H1 (cell line): ENCODE measurements at regions not wholly inside any gene's neighbourhood (a gene's known extent, or its start where the extent isn't known, plus 50 kb on each side); places are given as distances from the start of the nearest gene placed in this dataset.

Experiments used
- CHD1 ChIP-seq: IDR thresholded peaks from 2 replicates; pipeline ENCODE4 v1.6.1; 2012; ENCODE audit warnings: low read depth, low read length, improper control_type of control experiment
- GTF2F1 ChIP-seq: IDR thresholded peaks from 2 replicates; pipeline ENCODE4 v1.6.1; 2012; ENCODE audit warnings: low read depth, low read length, improper control_type of control experiment, borderline replicate concordance
- JUND ChIP-seq: IDR thresholded peaks from 2 replicates; pipeline ENCODE4 v1.6.1; 2011; ENCODE audit warnings: mild to moderate bottlenecking, improper control_type of control experiment, low read length
- POLR2A ChIP-seq, 2 experiments: IDR thresholded peaks; 1 replicate in 1 of 2; 2 replicates in 1 of 2; pipeline ENCODE4 v1.6.1; 2011; ENCODE audit warnings: low read depth in 2 of 2, low read length in 2 of 2, mild to moderate bottlenecking in 2 of 2; ENCODE audit errors: control extremely low read depth in 1 of 2
- RAD21 ChIP-seq, 2 experiments: IDR thresholded peaks in 1 of 2; conservative IDR thresholded peaks in 1 of 2; 2 replicates each; pipeline ENCODE4 v1.6.1; 2011; ENCODE audit warnings: low read depth in 2 of 2, low read length in 2 of 2, improper control_type of control experiment in 1 of 2, inconsistent platforms in 1 of 2, mild to moderate bottlenecking in 1 of 2, moderate library complexity in 1 of 2
- SP2 ChIP-seq: IDR thresholded peaks from 2 replicates; pipeline ENCODE4 v1.6.1; 2012; ENCODE audit warnings: mild to moderate bottlenecking, low read length, inconsistent platforms

DNA sequence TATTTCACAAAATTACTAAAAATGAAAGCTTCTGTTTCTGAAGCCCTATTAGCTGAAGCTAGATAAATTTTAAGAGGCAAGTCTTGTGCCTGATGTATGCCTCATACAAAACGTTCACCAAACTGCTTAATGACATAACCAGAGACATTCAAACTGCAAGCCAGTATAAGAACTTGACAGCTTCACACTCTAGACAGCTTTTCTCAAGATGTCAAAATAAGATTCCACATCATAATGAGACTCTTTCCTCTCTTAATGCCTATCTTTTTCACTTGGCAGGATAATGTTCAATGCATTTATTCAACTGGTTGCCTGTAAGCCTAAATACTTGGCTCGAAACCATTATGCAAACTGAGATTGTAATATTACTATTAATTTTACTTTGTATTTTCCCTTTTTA lies 424.0 kb downstream of the LTN1 start:
- TF ChIP-seq POLR2A (IDR thresholded peaks at IDR 0.05; ENCODE audit: control extremely low read depth in 1 of 2, low read depth in 2 of 2, low read length in 2 of 2) (no peak), RAD21 (IDR thresholded peaks at IDR 0.05 in 1 of 2, conservative IDR thresholded peaks at IDR 0.05 in 1 of 2; ENCODE audit: low read depth in 2 of 2, low read length in 2 of 2) (no peak), SP2 (no peak), CHD1 (no peak), GTF2F1 (no peak), JUND (no peak)
